ENCODE measurements at regions not wholly inside any gene's neighbourhood (a gene's known extent, or its start where the extent isn't known, plus 50 kb on each side); places are given as distances from the start of the nearest gene placed in this dataset.

DNA sequence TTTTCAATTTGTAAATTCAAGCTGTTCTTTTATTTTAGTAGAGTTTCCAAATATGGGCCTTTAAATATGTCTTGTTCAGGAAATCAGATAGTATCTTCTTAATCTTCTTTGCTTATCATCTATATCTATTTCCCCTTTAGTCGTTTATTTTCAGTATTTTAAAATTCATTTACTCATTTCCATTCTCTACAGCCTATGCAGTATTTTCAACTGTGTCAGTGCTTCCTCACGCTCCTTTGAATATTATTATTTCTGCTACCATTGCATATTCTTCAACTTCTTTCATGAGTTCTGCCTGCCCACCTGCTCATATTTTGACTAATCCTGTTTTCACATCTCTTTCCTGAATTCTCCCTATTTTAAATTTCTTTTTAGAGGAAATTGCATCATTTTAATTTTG, 185.4 kb downstream of the DKK2 start:
- DNase-seq (ENCODE audit: extremely low spot score): no peak
- ChIA-PET POLR2A (no interaction called here), CTCF (interaction anchor here (1.6 kb wide), 1 partner anchor 17 kb away, joined by 5 read pairs; no protein-coding TSS in a partner anchor)
- TF ChIP-seq, protein P1, sequence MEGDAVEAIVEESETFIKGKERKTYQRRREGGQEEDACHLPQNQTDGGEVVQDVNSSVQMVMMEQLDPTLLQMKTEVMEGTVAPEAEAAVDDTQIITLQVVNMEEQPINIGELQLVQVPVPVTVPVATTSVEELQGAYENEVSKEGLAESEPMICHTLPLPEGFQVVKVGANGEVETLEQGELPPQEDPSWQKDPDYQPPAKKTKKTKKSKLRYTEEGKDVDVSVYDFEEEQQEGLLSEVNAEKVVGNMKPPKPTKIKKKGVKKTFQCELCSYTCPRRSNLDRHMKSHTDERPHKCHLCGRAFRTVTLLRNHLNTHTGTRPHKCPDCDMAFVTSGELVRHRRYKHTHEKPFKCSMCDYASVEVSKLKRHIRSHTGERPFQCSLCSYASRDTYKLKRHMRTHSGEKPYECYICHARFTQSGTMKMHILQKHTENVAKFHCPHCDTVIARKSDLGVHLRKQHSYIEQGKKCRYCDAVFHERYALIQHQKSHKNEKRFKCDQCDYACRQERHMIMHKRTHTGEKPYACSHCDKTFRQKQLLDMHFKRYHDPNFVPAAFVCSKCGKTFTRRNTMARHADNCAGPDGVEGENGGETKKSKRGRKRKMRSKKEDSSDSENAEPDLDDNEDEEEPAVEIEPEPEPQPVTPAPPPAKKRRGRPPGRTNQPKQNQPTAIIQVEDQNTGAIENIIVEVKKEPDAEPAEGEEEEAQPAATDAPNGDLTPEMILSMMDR (IDR thresholded peaks at IDR 0.05; ENCODE audit: control extremely low read depth, extremely low read depth, low read depth, missing control alignments): no peak

DNA sequence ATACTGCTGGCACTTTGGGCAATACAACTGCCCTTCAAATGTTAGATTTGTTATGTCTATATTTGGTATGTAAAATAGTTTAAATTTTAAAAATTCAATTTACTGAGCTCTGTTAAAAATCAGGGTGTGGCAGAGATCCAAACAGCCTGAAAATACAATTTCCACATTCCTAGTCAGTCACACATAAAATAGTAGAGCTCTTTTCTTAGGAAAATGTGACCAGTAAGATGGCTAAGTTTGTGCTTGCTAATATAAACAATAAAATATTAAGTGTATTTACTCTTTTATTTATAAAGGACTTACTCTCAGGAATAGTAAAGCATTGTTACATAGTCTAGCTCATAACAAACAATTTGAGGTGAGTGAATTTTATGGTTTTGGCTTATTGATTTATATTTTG, 200.2 kb downstream of the DKK2 start:
- CTCF ChIA-PET: no interaction called here
- TF ChIP-seq, protein P1 (IDR thresholded peaks at IDR 0.05; ENCODE audit: control extremely low read depth, extremely low read depth, low read depth, missing control alignments): no peak
- POLR2A ChIA-PET: no interaction called here
- no peak for DNase-seq (ENCODE audit: extremely low spot score)

DNA sequence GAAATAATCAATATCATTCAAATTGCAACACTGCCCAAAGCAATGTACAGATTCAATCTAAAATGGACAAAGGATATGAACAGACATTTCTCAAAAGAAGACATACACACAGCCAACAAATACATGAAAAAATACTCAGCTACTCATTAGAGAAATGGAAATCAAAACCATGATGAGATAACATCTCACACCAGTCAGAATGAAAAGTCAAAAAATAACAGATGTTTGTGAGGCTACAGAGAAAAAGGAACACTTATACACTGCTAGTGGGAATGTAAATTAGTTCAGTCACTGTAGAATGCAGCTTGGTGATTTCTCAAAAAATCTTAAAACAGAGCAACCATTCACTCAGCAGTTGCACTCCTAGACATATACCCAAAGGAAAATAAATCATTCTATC, 205.2 kb downstream of the DKK2 start:
- TF ChIP-seq, protein P1 (IDR thresholded peaks at IDR 0.05; ENCODE audit: control extremely low read depth, extremely low read depth, low read depth, missing control alignments): no peak
- POLR2A ChIA-PET: no interaction called here
- no peak for DNase-seq (ENCODE audit: extremely low spot score)
- CTCF ChIA-PET: no interaction called here

DNA sequence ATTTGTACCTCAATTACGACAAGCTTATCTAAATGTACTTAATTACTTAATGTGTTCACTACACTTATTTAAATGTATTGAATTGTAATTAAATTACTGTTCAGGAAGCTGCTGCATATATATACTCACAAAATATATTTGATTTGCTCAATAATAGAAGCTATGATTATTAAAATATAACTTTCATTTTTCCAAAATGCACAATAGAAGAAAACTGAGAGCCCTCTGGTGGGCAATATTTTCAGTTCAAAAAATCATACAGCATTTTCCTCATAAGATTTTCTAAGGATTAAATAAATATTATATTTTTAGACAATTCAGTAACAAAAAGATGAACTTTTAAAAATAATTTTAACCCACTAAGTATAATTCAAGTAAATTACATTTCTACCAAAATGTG, 217.3 kb downstream of the DKK2 start:
- DNase-seq (ENCODE audit: extremely low spot score): no peak
- TF ChIP-seq, protein P1 (IDR thresholded peaks at IDR 0.05; ENCODE audit: control extremely low read depth, extremely low read depth, low read depth, missing control alignments): no peak
- CTCF ChIA-PET: interaction anchor here (0.9 kb wide), 1 partner anchor 191 kb away, joined by 3 read pairs; no protein-coding TSS in a partner anchor
- POLR2A ChIA-PET: no interaction called here

DNA sequence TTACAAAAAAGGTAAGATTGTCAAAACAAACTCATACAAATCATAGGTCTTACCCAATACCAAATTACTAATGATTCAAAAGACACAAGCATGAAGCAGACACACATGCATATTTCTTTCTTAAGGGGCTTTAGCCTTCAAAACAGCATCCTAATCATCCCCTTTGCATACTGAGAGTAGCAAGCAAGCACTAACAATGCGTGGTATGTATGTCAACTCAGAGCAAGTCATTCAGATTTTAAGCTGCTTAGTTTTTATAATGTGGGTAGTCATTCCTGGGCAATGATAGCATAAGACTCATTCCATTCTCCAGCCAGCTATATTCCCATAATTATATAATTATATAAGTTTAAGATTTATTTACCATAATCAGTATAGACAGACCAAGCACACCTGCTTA, 219.6 kb downstream of the DKK2 start:
- CTCF ChIA-PET: interaction anchor here (1.1 to 2.0 kb wide), 3 partner anchors 9 to 18 kb away, joined by 3 to 6 read pairs (median 3); no protein-coding TSS in a partner anchor
- no peak for DNase-seq (ENCODE audit: extremely low spot score)
- TF ChIP-seq, protein P1 (IDR thresholded peaks at IDR 0.05; ENCODE audit: control extremely low read depth, extremely low read depth, low read depth, missing control alignments): no peak

DNA sequence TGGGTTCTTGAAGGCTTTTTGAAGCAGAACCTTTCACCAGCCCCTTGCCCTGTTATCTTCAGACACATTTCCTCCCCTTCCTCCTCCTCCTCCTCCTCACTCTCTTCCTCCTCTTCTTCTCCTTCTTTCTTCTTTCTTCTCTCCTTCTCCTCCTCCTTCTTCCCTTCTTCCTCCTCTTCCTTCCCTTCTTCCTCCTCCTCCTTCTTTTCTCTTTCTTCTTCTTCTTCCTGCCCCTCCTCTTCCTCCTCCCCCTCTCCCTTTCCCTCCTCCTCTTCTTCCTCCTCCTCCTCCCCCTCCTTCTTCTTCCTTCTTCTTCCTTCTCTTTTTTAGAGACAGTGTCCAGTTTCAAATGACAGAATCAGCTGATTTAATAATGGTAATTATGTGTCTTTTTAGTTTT, 226.0 kb downstream of the DKK2 start:
- TF ChIP-seq, protein P1 (IDR thresholded peaks at IDR 0.05; ENCODE audit: control extremely low read depth, extremely low read depth, low read depth, missing control alignments): no peak
- ChIA-PET POLR2A (no interaction called here), CTCF (no interaction called here)
- no peak for DNase-seq (ENCODE audit: extremely low spot score)

More for the DNA sequence above, 219.6 kb downstream of the DKK2 start:
- POLR2A ChIA-PET: no interaction called here

DNA sequence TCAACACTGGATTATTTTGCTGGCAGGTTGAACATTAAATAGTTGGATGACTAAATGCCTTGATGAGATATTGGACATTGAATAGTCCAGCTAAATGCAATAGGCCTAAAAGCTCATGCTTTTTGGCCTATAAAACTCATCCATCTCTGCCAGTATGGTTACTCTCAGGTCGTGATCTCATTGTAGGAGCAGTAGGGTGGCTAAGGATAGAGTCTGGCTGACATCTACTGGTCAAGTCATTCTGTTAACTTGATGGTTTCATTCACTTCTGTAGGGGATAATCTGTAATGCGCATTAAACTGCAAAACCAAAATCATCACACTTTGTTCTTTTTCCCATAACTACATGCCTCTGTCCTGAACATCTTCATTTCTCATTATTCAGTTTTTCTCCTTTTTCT, 227.0 kb downstream of the DKK2 start:
- no peak for DNase-seq (ENCODE audit: extremely low spot score)
- CTCF ChIA-PET: interaction anchor here (0.6 to 2.3 kb wide), 2 partner anchors 8 to 440 kb away, joined by 4 to 6 read pairs; no protein-coding TSS in a partner anchor
- TF ChIP-seq, protein P1 (IDR thresholded peaks at IDR 0.05; ENCODE audit: control extremely low read depth, extremely low read depth, low read depth, missing control alignments): no peak

More for the DNA sequence above, 227.0 kb downstream of the DKK2 start:
- POLR2A ChIA-PET: no interaction called here
